ENCODE measurements at regions not wholly inside any gene's neighbourhood (a gene's known extent, or its start where the extent isn't known, plus 50 kb on each side); places are given as distances from the start of the nearest gene placed in this dataset.

- intact Hi-C loops (cut with micrococcal nuclease; ENCODE audit: unreplicated experiment) = no loop called here
- no peak for TF ChIP-seq CTCF (conservative IDR thresholded peaks at IDR 0.05; ENCODE audit: low read length)
- TF ChIP-seq EZH2phosphoT487 (IDR thresholded peaks at IDR 0.05; ENCODE audit: borderline replicate concordance, low read depth, low read length) = no peak
- no peaks in the 10 kb centered on the region for H3K79me2 ChIP-seq (ENCODE audit: insufficient read depth, low read depth, low read length)
- BruUV-seq (replicated peaks) = no TSS peak
- H3K9me3 ChIP-seq (ENCODE audit: low read length) = no peaks in the 10 kb centered on the region
- no peak overlapping the region for H2AFZ ChIP-seq (ENCODE audit: low read length)
- no peaks in the 10 kb centered on the region for H4K20me1 ChIP-seq (ENCODE audit: insufficient read depth, low read length)
- H3K4me2 ChIP-seq (ENCODE audit: low read length) = no peak overlapping the region
- CTCF ChIA-PET (ENCODE audit: unreplicated experiment) = no interaction called here
- H3K36me3 ChIP-seq (ENCODE audit: insufficient read depth, low read length) = no peaks in the 10 kb centered on the region
- H3K27ac ChIP-seq (ENCODE audit: low read depth, low read length, poor library complexity, severe bottlenecking) = no peak overlapping the region
- H3K4me3 ChIP-seq (ENCODE audit: low read depth, low read length, poor library complexity, severe bottlenecking) = no peak overlapping the region
- POLR2A ChIA-PET = no interaction called here
- no peak for DNase-seq (ENCODE audit: low spot score)
- no peaks in the 10 kb centered on the region for H3K9me2 ChIP-seq (ENCODE audit: insufficient read depth, low read length)
- H3K4me1 ChIP-seq (ENCODE audit: insufficient read depth, low read length, poor library complexity, severe bottlenecking) = no peaks in the 10 kb centered on the region
Measured at GRCh38 chr13:106281426-106281825, 254.0 kb downstream of the EFNB2 start.

GRCh38 chr13:106277484-106278154, 257.8 kb downstream of the EFNB2 start:
- BruUV-seq (replicated peaks) = no TSS peak
- Histone ChIP-seq H3K9me2 (ENCODE audit: insufficient read depth, low read length) (no peaks in the 10 kb centered on the region), H3K79me2 (ENCODE audit: insufficient read depth, low read depth, low read length) (no peaks in the 10 kb centered on the region), H3K27ac (ENCODE audit: low read depth, low read length, poor library complexity, severe bottlenecking) (no peak overlapping the region), H3K4me1 (ENCODE audit: insufficient read depth, low read length, poor library complexity, severe bottlenecking) (no peaks in the 10 kb centered on the region), H3K4me2 (ENCODE audit: low read length) (no peak overlapping the region), H2AFZ (ENCODE audit: low read length) (no peak overlapping the region), H3K36me3 (ENCODE audit: insufficient read depth, low read length) (no peaks in the 10 kb centered on the region), H3K9me3 (ENCODE audit: low read length) (no peaks in the 10 kb centered on the region), H4K20me1 (ENCODE audit: insufficient read depth, low read length) (no peaks in the 10 kb centered on the region), H3K4me3 (ENCODE audit: low read depth, low read length, poor library complexity, severe bottlenecking) (no peak overlapping the region)
- intact Hi-C loops (cut with micrococcal nuclease; ENCODE audit: unreplicated experiment) = no loop called here
- TF ChIP-seq CTCF (conservative IDR thresholded peaks at IDR 0.05; ENCODE audit: low read length) (no peak), EZH2phosphoT487 (IDR thresholded peaks at IDR 0.05; ENCODE audit: borderline replicate concordance, low read depth, low read length) (no peak)
- POLR2A ChIA-PET = no interaction called here
- CTCF ChIA-PET (ENCODE audit: unreplicated experiment) = no interaction called here
- DNase-seq (ENCODE audit: low spot score) = no peak

GRCh38 chr13:106276876-106277275, 258.6 kb downstream of the EFNB2 start:
- intact Hi-C loops (cut with micrococcal nuclease; ENCODE audit: unreplicated experiment) = no loop called here
- no peak for TF ChIP-seq EZH2phosphoT487 (IDR thresholded peaks at IDR 0.05; ENCODE audit: borderline replicate concordance, low read depth, low read length)
- TF ChIP-seq CTCF (conservative IDR thresholded peaks at IDR 0.05; ENCODE audit: low read length) = no peak
- Histone ChIP-seq H4K20me1 (ENCODE audit: insufficient read depth, low read length) (no peaks in the 10 kb centered on the region), H2AFZ (ENCODE audit: low read length) (no peak overlapping the region), H3K4me3 (ENCODE audit: low read depth, low read length, poor library complexity, severe bottlenecking) (no peak overlapping the region), H3K36me3 (ENCODE audit: insufficient read depth, low read length) (no peaks in the 10 kb centered on the region), H3K4me1 (ENCODE audit: insufficient read depth, low read length, poor library complexity, severe bottlenecking) (no peaks in the 10 kb centered on the region), H3K4me2 (ENCODE audit: low read length) (no peak overlapping the region), H3K79me2 (ENCODE audit: insufficient read depth, low read depth, low read length) (no peaks in the 10 kb centered on the region), H3K9me2 (ENCODE audit: insufficient read depth, low read length) (no peaks in the 10 kb centered on the region), H3K9me3 (ENCODE audit: low read length) (no peaks in the 10 kb centered on the region), H3K27ac (ENCODE audit: low read depth, low read length, poor library complexity, severe bottlenecking) (no peak overlapping the region)
- POLR2A ChIA-PET = no interaction called here
- no TSS peak for BruUV-seq (replicated peaks)
- CTCF ChIA-PET (ENCODE audit: unreplicated experiment) = no interaction called here
- no peak for DNase-seq (ENCODE audit: low spot score)

All from OCI-LY7 (cell line).